GM21390 (cell line): ENCODE measurements at regions not wholly inside any gene's neighbourhood (a gene's known extent, or its start where the extent isn't known, plus 50 kb on each side); places are given as distances from the start of the nearest gene placed in this dataset.
"Not testable (repeated sequence)": the region's sequence is repeated elsewhere in the genome, so short reads cannot be mapped to it uniquely, and the experiment has no call there.

ENCODE experiments used
- ATAC-seq: cut with Tn5 transposase; IDR thresholded peaks from one replicate; pipeline ENCODE4 v1.9.1; 2021; ENCODE audit not compliant: unreplicated experiment

- no peak for ATAC-seq
Observed at GRCh38 chr4:138406876-138407275, 164.7 kb upstream of the SLC7A11 start.

- ATAC-seq: peak; percentile 71
Observed at GRCh38 chr4:138405934-138406567, 163.9 kb upstream of the SLC7A11 start.

GRCh38 chr4:138405466-138405891, 163.3 kb upstream of the SLC7A11 start:
- peak; percentile 68 for ATAC-seq

GRCh38 chr4:138404801-138405200, 162.7 kb upstream of the SLC7A11 start:
- no peak for ATAC-seq

- ATAC-seq: no peak
Observed at GRCh38 chr4:138404251-138404650, 162.1 kb upstream of the SLC7A11 start.

- ATAC-seq: no peak
Observed at GRCh38 chr4:138401334-138401733, 159.2 kb upstream of the SLC7A11 start.

- no peak for ATAC-seq
Observed at GRCh38 chr4:138400543-138400942, 158.4 kb upstream of the SLC7A11 start.

- ATAC-seq: no peak
Observed at GRCh38 chr4:138400066-138400465, 157.9 kb upstream of the SLC7A11 start.

- no peak for ATAC-seq
Observed at GRCh38 chr4:138399081-138399480, 156.9 kb upstream of the SLC7A11 start.

GRCh38 chr4:138398322-138398721, 156.2 kb upstream of the SLC7A11 start:
- no peak for ATAC-seq

- no peak for ATAC-seq
Observed at GRCh38 chr4:138393886-138394610, 151.9 kb upstream of the SLC7A11 start.

GRCh38 chr4:138392751-138393308, 150.7 kb upstream of the SLC7A11 start:
- ATAC-seq: peak; percentile 73

GRCh38 chr4:138389976-138390685, 148.0 kb upstream of the SLC7A11 start:
- ATAC-seq: no peak

GRCh38 chr4:138374947-138375346, 132.8 kb upstream of the SLC7A11 start:
- no peak for ATAC-seq

GRCh38 chr4:138367942-138368341, 125.8 kb upstream of the SLC7A11 start:
- no peak for ATAC-seq

- ATAC-seq: not testable (repeated sequence)
Observed at GRCh38 chr4:138352446-138352845, 110.3 kb upstream of the SLC7A11 start.

GRCh38 chr4:138348055-138348454, 105.9 kb upstream of the SLC7A11 start:
- ATAC-seq: peak; percentile 57

- no peak for ATAC-seq
Observed at GRCh38 chr4:138347561-138347960, 105.4 kb upstream of the SLC7A11 start.

GRCh38 chr4:138344851-138345250, 102.7 kb upstream of the SLC7A11 start:
- ATAC-seq: no peak

- ATAC-seq: no peak
Observed at GRCh38 chr4:138344054-138344453, 101.9 kb upstream of the SLC7A11 start.

- ATAC-seq: peak; percentile 48
Observed at GRCh38 chr4:138341739-138342415, 99.7 kb upstream of the SLC7A11 start.
